Nucleus accumbens (tissue), 56 donors: ENCODE measurements at regions not wholly inside any gene's neighbourhood (a gene's known extent, or its start where the extent isn't known, plus 50 kb on each side); places are given as distances from the start of the nearest gene placed in this dataset.
"Not testable (repeated sequence)": the region's sequence is repeated elsewhere in the genome, so short reads cannot be mapped to it uniquely, and the experiment has no call there.

Experiments
- DNase-seq, 56 donors: peaks; one replicate each; lab custom pipeline; 2025; lab: John Stamatoyannopoulos, UW

- no peak for DNase-seq
Measured at GRCh38 chr3:96300743-96301142, 513.7 kb upstream of the EPHA6 start.

GRCh38 chr3:96319166-96319565, 495.2 kb upstream of the EPHA6 start:
- no peak for DNase-seq

- DNase-seq, result no peak
Measured at GRCh38 chr3:96324087-96324486, 490.3 kb upstream of the EPHA6 start.

- DNase-seq, result no peak
Measured at GRCh38 chr3:96330795-96331194, 483.6 kb upstream of the EPHA6 start.

DNA sequence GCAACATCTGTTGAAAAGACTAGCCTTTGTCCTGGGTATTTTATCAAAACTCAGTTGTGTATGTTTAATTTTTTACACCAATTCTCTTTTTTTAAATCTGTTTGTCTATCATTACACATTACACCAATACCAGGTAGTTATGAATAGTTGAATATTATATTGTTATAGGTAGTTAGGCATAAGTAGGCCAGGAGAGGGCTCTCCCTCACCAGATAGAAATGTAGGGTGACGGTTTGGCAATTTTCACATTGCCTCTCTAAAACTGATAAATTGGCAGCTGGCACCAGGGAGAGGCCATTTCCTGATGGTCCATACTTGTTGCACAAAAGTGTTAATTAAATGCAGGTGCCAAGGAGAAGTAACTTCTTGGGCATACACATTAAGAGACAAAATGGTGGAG, 483.1 kb upstream of the EPHA6 start:
- DNase-seq, result peak in 2 of 56 donors; percentile 2 to 3

DNA sequence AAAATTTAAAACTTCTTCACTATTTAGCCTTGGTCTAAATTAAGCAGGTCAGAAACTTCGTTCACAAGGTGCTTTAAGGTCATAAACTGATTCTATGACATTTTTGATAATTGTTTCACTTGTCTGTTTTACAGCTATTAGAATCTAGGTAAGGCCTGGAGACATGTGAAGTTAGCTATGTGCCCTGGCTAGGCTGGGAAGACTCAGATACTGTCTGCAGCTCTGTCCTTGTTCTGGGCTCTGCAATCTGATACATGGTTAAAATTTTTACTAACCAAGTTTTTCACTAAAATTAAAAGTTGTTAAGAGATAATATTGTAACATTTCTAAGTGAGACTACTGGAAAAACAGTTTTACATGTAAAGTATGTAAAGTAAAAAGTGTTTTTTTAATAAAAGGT, 479.6 kb upstream of the EPHA6 start:
- DNase-seq, result no peak

DNA sequence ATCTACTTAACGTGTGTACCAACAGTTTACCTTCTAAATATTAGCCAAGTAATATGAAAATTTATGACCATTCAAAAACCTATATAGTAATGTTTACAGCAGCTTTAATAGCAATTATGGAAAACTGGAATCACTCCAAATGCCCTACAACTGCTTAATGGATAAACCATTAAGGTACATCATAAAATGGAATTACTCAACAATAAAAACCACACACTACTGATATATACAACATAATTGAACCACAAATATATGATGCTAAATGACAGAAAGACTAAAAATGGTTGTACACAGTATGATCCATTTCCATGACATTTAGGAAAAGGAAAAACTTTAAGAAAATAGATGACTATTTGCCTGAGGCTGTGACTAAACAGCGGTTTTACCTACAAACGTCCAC, 467.1 kb upstream of the EPHA6 start:
- DNase-seq, result no peak

GRCh38 chr3:96351598-96351997, 462.8 kb upstream of the EPHA6 start:
- DNase-seq, result not testable (repeated sequence)

- no peak for DNase-seq
Measured at GRCh38 chr3:96354106-96354505, 460.3 kb upstream of the EPHA6 start.

DNA sequence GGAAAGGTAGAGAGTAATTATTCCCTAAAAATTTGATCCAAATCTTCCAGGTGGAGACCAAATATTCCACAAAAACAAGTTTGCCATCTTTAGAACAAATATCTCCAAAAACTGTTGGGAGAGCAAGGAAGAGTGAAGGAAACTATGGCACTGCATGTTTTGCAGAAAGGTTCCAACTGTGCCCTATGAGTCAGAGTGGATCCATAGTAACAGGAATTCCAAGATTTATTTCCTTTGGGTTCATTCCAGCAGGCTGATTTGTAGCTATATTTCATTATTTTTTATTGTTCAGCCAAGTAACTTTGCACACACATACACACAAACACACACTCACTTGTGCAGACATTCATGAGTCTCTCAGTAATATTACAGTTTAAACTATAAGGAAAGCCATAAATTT, 459.7 kb upstream of the EPHA6 start:
- no peak for DNase-seq

DNA sequence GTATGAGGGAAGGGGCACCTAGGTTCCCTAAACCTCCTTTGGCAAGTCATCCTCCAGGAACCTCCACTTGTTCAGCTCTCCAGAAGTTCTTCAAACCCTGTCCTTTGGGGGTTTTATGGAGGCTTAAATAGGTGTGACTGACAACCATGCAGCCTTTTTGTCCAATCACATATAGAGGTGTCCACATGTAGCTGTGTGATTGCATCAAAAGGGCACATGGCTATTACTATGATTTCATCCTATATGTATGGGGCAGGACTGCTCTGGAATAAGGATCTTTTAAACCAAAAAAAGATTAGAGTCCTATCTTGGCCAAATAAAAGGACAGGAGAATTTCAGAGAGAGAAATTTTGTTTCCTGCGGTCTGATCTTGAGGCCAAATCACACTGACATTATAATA, 453.2 kb upstream of the EPHA6 start:
- DNase-seq, result no peak

DNA sequence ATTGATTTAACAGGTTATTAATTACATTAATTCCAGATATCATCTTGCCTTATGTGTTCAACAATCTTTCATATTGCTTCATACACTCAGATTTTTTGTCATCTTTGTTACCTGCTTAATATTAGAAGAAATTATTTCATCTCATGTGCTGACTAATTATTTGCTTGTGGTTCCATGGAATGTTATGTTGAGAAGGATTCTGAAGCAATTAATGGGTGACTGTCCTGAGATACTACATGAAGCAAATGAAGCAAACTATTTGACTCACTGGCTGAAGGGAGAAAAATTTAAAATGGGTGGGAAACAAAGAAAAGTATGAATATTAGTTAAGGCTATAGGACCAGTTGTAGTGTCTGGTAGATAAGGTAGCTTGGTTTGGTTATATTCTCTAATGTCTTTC, 443.8 kb upstream of the EPHA6 start:
- DNase-seq, result no peak

DNA sequence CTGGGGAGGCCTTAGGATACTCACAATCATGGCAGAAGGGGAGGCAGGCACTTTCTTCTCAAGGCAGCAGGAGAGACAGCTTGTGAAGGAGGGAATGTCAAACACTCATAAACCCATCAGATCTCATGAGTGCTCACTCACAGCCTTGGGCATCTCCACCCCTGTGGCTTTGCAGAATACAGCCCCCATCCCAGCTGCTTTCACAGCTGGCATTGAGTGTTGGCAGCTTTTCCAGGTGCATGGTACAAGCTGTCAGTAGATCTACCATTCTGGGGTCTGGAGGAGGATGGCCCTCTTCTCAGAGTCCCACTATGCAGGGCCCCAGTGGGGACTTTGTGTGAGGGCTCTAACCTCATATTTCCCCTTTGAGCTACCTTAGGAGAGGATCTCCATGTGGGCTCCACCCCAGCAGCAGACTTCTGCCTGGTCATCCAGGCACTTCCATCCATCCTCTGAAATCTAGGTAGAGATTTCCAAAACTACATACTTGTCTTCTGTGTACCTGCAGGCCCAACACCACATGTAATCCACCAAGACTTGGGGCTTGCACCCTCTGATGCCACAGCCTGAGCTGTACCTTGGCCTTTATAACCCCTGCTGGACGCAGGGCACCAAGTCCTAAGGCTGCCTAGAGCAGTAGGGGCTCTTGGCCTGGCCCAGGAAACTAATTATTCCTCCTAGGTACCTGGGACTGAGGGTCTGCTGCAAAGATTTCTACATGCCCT, 404.2 kb upstream of the EPHA6 start:
- no peak for DNase-seq

DNA sequence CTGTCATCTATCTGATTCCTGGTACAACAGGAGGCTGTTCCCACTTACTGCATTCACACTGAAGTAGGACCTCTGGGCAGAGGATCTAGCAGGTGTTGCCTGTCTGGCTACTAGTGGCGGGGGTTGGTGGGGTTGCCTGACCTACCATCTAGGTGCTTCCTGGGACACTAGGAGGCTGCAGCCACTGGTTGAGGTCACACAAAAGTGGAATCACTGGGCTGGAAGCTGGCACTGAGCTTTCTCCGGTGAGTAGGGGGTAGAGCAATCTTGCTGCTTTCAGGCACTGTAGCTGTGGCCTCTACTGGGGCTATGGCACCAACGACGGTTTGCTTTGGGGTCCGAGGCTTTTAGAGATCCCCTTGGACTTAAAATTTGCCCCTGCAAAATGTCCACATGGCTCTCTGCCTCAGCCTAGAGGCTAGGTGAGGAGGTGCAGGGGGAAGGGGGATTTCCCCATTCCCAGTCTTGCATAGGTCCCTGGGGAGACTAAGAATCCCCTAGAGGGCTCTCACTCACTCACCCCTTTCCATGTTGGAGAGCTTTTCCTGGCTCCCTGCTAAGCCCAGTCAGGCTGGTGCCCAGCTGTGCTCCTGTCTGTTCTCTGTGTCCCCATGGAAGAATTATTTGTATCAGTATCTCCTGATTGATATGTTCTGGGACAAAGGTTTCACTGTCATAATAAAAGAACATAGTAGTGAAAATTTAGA, 397.7 kb upstream of the EPHA6 start:
- no peak for DNase-seq

DNA sequence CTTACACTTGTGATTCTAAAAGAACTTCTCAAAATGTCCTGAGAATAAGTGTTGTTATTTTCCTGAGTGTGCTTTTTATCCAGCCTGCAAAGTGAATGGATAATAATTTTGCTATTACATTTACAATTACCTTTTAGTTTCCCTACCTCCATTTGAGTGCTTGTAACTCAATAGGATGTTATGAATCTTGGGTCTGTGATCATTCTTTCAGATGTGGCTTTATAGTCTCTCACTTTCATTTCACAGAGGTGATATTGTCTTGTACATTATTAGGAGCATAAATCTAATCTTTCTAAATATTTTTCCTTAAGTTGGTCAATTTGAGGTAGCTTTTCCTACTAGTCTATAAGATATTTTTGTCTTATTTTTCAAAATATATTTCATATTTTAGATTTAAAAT, 386.3 kb upstream of the EPHA6 start:
- DNase-seq, result no peak

DNA sequence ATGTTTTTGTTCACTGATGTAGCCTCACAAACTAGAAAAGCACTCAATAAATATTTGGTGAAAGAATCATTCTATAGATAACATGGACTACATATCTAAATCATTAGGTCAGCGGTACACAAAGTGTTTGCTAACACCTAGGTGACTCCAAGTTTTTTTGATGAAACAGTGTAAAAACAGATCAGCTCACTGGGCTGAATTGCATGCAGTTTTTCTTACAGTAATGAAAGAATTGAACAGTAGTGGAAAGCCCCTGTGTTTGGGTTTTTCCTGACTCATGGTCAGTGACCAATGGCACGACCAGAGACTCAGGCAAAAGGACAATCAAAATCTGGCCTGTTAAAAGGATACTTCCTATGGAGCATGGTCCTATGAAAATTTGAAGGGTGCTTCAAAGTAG, 384.3 kb upstream of the EPHA6 start:
- DNase-seq, result no peak

DNA sequence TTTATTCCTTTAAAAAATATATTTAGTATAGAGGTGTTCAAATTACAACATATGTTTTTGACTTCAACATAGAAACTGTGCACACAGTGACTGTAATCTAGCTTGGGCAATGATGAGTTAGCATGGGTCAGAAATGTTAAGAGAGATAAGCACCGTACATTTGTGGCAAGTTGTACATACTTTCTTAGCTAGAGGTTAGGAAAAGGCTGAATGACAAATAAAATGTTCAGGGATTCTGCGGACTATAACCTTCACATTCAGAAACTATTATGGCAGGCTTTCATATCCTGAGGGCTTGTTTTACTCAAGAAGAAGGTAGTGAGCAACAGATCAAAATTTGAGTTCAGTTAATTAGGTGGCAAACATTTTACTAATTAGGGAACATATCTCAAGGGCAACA, 379.7 kb upstream of the EPHA6 start:
- no peak for DNase-seq

- peak in 1 of 56 donors; percentile 16 for DNase-seq
Measured at GRCh38 chr3:96449346-96449745, 365.0 kb upstream of the EPHA6 start.

GRCh38 chr3:96449803-96450202, 364.6 kb upstream of the EPHA6 start:
- DNase-seq, result peak in 9 of 56 donors; percentile 3 to 37 (median 5)

DNA sequence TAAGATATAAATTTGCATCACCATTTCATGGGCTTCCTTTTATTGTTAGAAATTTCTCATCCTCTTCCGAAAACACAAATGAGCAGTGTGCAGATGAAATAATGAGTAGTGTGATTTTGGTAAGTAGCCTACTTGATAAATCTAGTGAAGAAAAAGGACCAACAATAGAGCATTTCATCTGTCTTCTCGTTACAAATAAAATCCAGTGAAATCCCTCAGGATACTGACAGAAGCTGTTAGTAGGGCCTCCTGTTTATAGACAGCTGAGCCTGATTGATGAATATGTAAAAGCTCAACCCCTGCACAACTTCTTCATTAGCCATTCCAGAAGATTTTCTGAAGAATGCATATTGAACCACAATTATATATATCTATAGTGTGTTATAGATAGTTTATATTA, 363.7 kb upstream of the EPHA6 start:
- DNase-seq, result no peak

DNA sequence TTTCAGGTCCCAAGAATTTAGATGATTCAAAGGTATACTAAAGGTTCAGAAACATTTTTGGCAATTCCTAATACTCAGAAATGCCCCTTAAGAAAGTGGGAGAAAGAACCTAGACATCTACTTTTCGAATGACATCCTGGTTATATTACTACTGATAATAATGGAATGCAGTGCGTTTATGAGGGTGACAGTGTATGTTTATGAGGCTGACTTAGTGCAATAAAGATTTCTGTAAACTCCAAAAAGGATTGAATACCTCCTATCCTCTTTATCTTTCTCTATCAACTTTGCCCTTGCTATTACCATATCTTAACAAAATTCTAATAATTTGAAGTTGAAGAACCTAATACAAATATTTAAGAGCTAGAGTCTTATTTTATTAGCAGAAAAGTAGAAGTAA, 348.9 kb upstream of the EPHA6 start:
- DNase-seq, result no peak

DNA sequence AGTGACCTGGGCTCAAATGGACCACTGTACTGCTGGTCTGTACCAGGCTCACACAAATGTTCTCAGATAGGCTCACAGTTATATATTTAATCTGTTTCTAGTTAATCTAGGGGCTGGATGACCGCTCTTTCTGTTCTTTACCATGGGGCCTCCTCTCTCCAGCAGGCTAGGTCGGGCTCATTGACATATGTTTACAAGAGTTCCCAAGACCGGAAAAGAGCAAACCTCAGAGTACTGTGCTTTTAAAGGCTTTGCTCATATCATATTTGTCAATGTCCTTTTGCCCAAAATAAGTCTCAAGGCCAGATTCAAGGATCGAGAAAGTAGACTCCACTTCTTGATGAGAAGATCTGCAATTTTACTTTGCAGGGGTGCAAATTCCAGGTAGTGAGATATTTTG, 348.0 kb upstream of the EPHA6 start:
- no peak for DNase-seq
